Gastrocnemius medialis (tissue), 4 donors: ENCODE measurements at regions not wholly inside any gene's neighbourhood (a gene's known extent, or its start where the extent isn't known, plus 50 kb on each side); places are given as distances from the start of the nearest gene placed in this dataset.

Experiments used
- ATAC-seq, 2 donors: fragments of 150-250 bp; one replicate each; pipeline ENCODE4 v1.9.1; 2016
- DNase-seq, 2 donors: peaks; one replicate each; pipeline ENCODE4 v3.0.0-alpha.2; 2019
- H3K27ac ChIP-seq, 4 donors: fragments of 200-600 bp; sonication (generic); 1 replicate in 1 of 4; 2 replicates in 3 of 4; pipeline ENCODE4 v1.5.1; 2016 to 2018; ENCODE audit warnings: mild to moderate bottlenecking in 2 of 4, moderate library complexity in 1 of 4
- H3K27me3 ChIP-seq, 3 donors: fragments of 200-600 bp; sonication (generic) in 2 of 3; 1 replicate in 1 of 3; 2 replicates in 2 of 3; pipeline versions ENCODE4 v1.5.1 to v1.6.0; 2016 to 2019; ENCODE audit warnings: mild to moderate bottlenecking in 1 of 3, moderate library complexity in 1 of 3
- H3K36me3 ChIP-seq, 2 donors: fragments of 200-600 bp; sonication (generic) in 1 of 2; one replicate each; pipeline ENCODE4 v1.5.1; 2017 to 2018
- H3K4me1 ChIP-seq, 2 donors: fragments of 200-600 bp; sonication (generic) in 1 of 2; one replicate each; pipeline ENCODE4 v1.5.1; 2016 to 2017; ENCODE audit warnings: mild to moderate bottlenecking in 2 of 2
- H3K4me3 ChIP-seq, 4 donors: fragments of 200-600 bp; sonication (generic) in 3 of 4; 1 replicate in 1 of 4; 2 replicates in 3 of 4; pipeline ENCODE4 v1.5.1; 2016 to 2019; ENCODE audit warnings: mild to moderate bottlenecking in 2 of 4
- H3K9me3 ChIP-seq, 3 donors: fragments of 200-600 bp; sonication (generic) in 2 of 3; 1 replicate in 1 of 3; 2 replicates in 2 of 3; pipeline ENCODE4 v1.5.1; 2016 to 2019
- CTCF ChIP-seq, 5 experiments: fragments of 450-650 bp in 3 of 5; fragments of 200-600 bp in 2 of 5; sonication (generic) in 2 of 5; IDR thresholded peaks in 4 of 5; conservative IDR thresholded peaks in 1 of 5; 1 replicate in 4 of 5; 2 replicates in 1 of 5; pipeline ENCODE4 v1.5.1; 2016 to 2019; ENCODE audit warnings: antibody characterized with exemption in 5 of 5, mild to moderate bottlenecking in 3 of 5, moderate library complexity in 3 of 5
- POLR2A ChIP-seq, 2 donors: fragments of 450-650 bp; IDR thresholded peaks; one replicate each; pipeline ENCODE4 v1.6.1; 2017; ENCODE audit warnings: antibody characterized with exemption in 2 of 2, mild to moderate bottlenecking in 2 of 2, moderate library complexity in 2 of 2
- in situ Hi-C, 4 donors: fragments of 200-750 bp; cut with MboI; loops; one replicate each; pipeline versions ENCODE4 v1.15.0 to v1.8.0; 2017; ENCODE audit warnings: low sequenced_read_pairs in 4 of 4
- intact Hi-C: fragments of 100-400 bp; cut with DNase I; formaldehyde crosslinking; loops from one replicate; pipeline ENCODE4 v1.15.1; 2023; ENCODE audit warnings: low total_unique reads

GRCh38 chr2:145332210-145332898 is 812.4 kb upstream of the ZEB2 start:
- in situ Hi-C loops, result loop anchor here in 1 of 4 donors (25.0 kb wide), 1 partner anchor 105 kb away; no protein-coding TSS in a partner anchor

GRCh38 chr2:145329971-145330370 is 810.1 kb upstream of the ZEB2 start:
- Histone ChIP-seq H3K27ac (no peak overlapping the region), H3K9me3 (no peaks in the 10 kb centered on the region), H3K36me3 (no peaks in the 10 kb centered on the region), H3K4me3 (no peak overlapping the region), H3K27me3 (no peaks in the 10 kb centered on the region), H3K4me1 (no peaks in the 10 kb centered on the region)
- TF ChIP-seq POLR2A (IDR thresholded peaks at IDR 0.05), result no peak
- no peak for TF ChIP-seq CTCF (IDR thresholded peaks at IDR 0.05 in 4 of 5, conservative IDR thresholded peaks at IDR 0.05 in 1 of 5)
- intact Hi-C loops (no loop called here), in situ Hi-C loops (loop anchor here in 1 of 4 donors (25.0 kb wide), 1 partner anchor 107 kb away; no protein-coding TSS in a partner anchor)
- ATAC-seq (no peak), DNase-seq (no peak)

More at GRCh38 chr2:145332210-145332898, 812.4 kb upstream of the ZEB2 start:
- H3K27ac ChIP-seq, result no peak overlapping the region
- TF ChIP-seq POLR2A (IDR thresholded peaks at IDR 0.05) (no peak), CTCF (IDR thresholded peaks at IDR 0.05 in 4 of 5, conservative IDR thresholded peaks at IDR 0.05 in 1 of 5) (no peak)
- no peaks in the 10 kb centered on the region for H3K9me3 ChIP-seq
- DNase-seq (no peak), ATAC-seq (no peak)
- H3K4me3 ChIP-seq, result no peak overlapping the region
- no peaks in the 10 kb centered on the region for H3K27me3 ChIP-seq
- H3K36me3 ChIP-seq, result no peaks in the 10 kb centered on the region
- intact Hi-C loops, result no loop called here
- H3K4me1 ChIP-seq, result no peaks in the 10 kb centered on the region

- Histone ChIP-seq H3K36me3 (no peaks in the 10 kb centered on the region), H3K4me1 (no peaks in the 10 kb centered on the region), H3K4me3 (no peak overlapping the region), H3K27me3 (no peaks in the 10 kb centered on the region), H3K9me3 (no peaks in the 10 kb centered on the region), H3K27ac (no peak overlapping the region)
- in situ Hi-C loops, result loop anchor here in 1 of 4 donors (25.0 kb wide), 1 partner anchor 112 kb away; no protein-coding TSS in a partner anchor
- no peak for TF ChIP-seq POLR2A (IDR thresholded peaks at IDR 0.05)
- no peak for TF ChIP-seq CTCF (IDR thresholded peaks at IDR 0.05 in 4 of 5, conservative IDR thresholded peaks at IDR 0.05 in 1 of 5)
- DNase-seq (no peak), ATAC-seq (no peak)
- intact Hi-C loops, result no loop called here
These were observed 805.6 kb upstream of the ZEB2 start for GRCh38 chr2:145325485-145325884.

- Histone ChIP-seq H3K27me3 (no peaks in the 10 kb centered on the region), H3K4me3 (no peak overlapping the region), H3K4me1 (no peaks in the 10 kb centered on the region), H3K36me3 (no peaks in the 10 kb centered on the region), H3K27ac (no peak overlapping the region), H3K9me3 (no peaks in the 10 kb centered on the region)
- intact Hi-C loops, result no loop called here
- in situ Hi-C loops, result loop anchor here in 1 of 4 donors (25.0 kb wide), 1 partner anchor 113 kb away; no protein-coding TSS in a partner anchor
- DNase-seq (no peak), ATAC-seq (no peak)
- TF ChIP-seq CTCF (IDR thresholded peaks at IDR 0.05 in 4 of 5, conservative IDR thresholded peaks at IDR 0.05 in 1 of 5) (no peak), POLR2A (IDR thresholded peaks at IDR 0.05) (no peak)
These were observed 804.8 kb upstream of the ZEB2 start for GRCh38 chr2:145324748-145325147.
